Subcutaneous abdominal adipose tissue (tissue), 5 donors: ENCODE measurements at regions not wholly inside any gene's neighbourhood (a gene's known extent, or its start where the extent isn't known, plus 50 kb on each side); places are given as distances from the start of the nearest gene placed in this dataset.
"Not testable (repeated sequence)": the region's sequence is repeated elsewhere in the genome, so short reads cannot be mapped to it uniquely, and the experiment has no call there.

ENCODE experiments used
- H3K27ac ChIP-seq: one replicate; pipeline ENCODE4 v1.7.0; 2013; ENCODE audit warnings: low read depth, mild to moderate bottlenecking, inconsistent platforms, low read length, moderate library complexity
- H3K27me3 ChIP-seq, 5 donors: one replicate each; pipeline ENCODE4 v1.7.0; 2013; ENCODE audit warnings: low read length in 5 of 5, inconsistent platforms in 1 of 5; ENCODE audit not compliant: control insufficient read depth in 5 of 5, insufficient read depth in 4 of 5
- H3K36me3 ChIP-seq, 5 donors: one replicate each; pipeline ENCODE4 v1.7.0; 2013; ENCODE audit warnings: low read length in 5 of 5; ENCODE audit not compliant: control insufficient read depth in 5 of 5, insufficient read depth in 5 of 5
- H3K4me1 ChIP-seq, 5 donors: one replicate each; pipeline ENCODE4 v1.7.0; 2013; ENCODE audit warnings: low read length in 5 of 5, mild to moderate bottlenecking in 3 of 5, moderate library complexity in 1 of 5; ENCODE audit not compliant: control insufficient read depth in 5 of 5, insufficient read depth in 5 of 5
- H3K4me3 ChIP-seq, 5 donors: one replicate each; pipeline ENCODE4 v1.7.0; 2013; ENCODE audit warnings: low read length in 5 of 5, low read depth in 1 of 5
- H3K9ac ChIP-seq, 5 donors: one replicate each; pipeline ENCODE4 v1.7.0; 2013; ENCODE audit warnings: low read length in 5 of 5, mild to moderate bottlenecking in 4 of 5, moderate library complexity in 3 of 5
- H3K9me3 ChIP-seq, 5 donors: one replicate each; pipeline ENCODE4 v1.7.0; 2013; ENCODE audit warnings: low read length in 5 of 5; ENCODE audit not compliant: control insufficient read depth in 5 of 5
- donor health status: healthy.
- donor health status: healthy.
- donor health status: healthy.
- donor health status: healthy.
- donor health status: healthy.

GRCh38 chr16:26508946-26509345 lies 557.8 kb upstream of the C16orf82 start:
- not testable (repeated sequence) for H3K36me3 ChIP-seq, H3K9me3 ChIP-seq, H3K4me3 ChIP-seq, H3K27ac ChIP-seq, H3K4me1 ChIP-seq, H3K9ac ChIP-seq, H3K27me3 ChIP-seq

GRCh38 chr16:26510924-26511323 lies 555.8 kb upstream of the C16orf82 start:
- H3K4me3 ChIP-seq: no peak overlapping the region
- no peaks in the 10 kb centered on the region for H3K36me3 ChIP-seq
- H3K27ac ChIP-seq: no peak overlapping the region
- H3K9me3 ChIP-seq: no peaks in the 10 kb centered on the region
- H3K27me3 ChIP-seq: no peaks in the 10 kb centered on the region
- H3K4me1 ChIP-seq: no peaks in the 10 kb centered on the region
- H3K9ac ChIP-seq: no peak overlapping the region

GRCh38 chr16:26511463-26511862 lies 555.3 kb upstream of the C16orf82 start:
- no peaks in the 10 kb centered on the region for H3K4me1 ChIP-seq
- H3K27ac ChIP-seq: no peak overlapping the region

GRCh38 chr16:26521626-26522025 lies 545.1 kb upstream of the C16orf82 start:
- no peaks in the 10 kb centered on the region for H3K36me3 ChIP-seq
- H3K4me3 ChIP-seq: no peak overlapping the region
- H3K27ac ChIP-seq: no peak overlapping the region
- no peaks in the 10 kb centered on the region for H3K9me3 ChIP-seq
- no peaks in the 10 kb centered on the region for H3K4me1 ChIP-seq
- H3K9ac ChIP-seq: no peak overlapping the region
- peaks cover 0 to 5% (median 0%) of the 10 kb centered on the region in 5 donors for H3K27me3 ChIP-seq

More at GRCh38 chr16:26511463-26511862, 555.3 kb upstream of the C16orf82 start:
- Histone ChIP-seq H3K9me3 (no peaks in the 10 kb centered on the region), H3K4me3 (no peak overlapping the region), H3K27me3 (no peaks in the 10 kb centered on the region), H3K9ac (no peak overlapping the region), H3K36me3 (no peaks in the 10 kb centered on the region)

- H3K9me3 ChIP-seq: no peaks in the 10 kb centered on the region
- H3K9ac ChIP-seq: no peak overlapping the region
Measured at GRCh38 chr16:26524281-26524680, 542.4 kb upstream of the C16orf82 start.

GRCh38 chr16:26524846-26525245 lies 541.9 kb upstream of the C16orf82 start:
- Histone ChIP-seq H3K9me3 (no peaks in the 10 kb centered on the region), H3K36me3 (no peaks in the 10 kb centered on the region), H3K4me3 (no peak overlapping the region), H3K27ac (no peak overlapping the region), H3K27me3 (peaks cover 0 to 5% (median 0%) of the 10 kb centered on the region in 5 donors), H3K4me1 (no peaks in the 10 kb centered on the region), H3K9ac (no peak overlapping the region)

More at GRCh38 chr16:26524281-26524680, 542.4 kb upstream of the C16orf82 start:
- peaks cover 0 to 5% (median 0%) of the 10 kb centered on the region in 5 donors for H3K27me3 ChIP-seq
- H3K4me3 ChIP-seq: no peak overlapping the region
- no peaks in the 10 kb centered on the region for H3K4me1 ChIP-seq
- no peak overlapping the region for H3K27ac ChIP-seq
- H3K36me3 ChIP-seq: no peaks in the 10 kb centered on the region

GRCh38 chr16:26525856-26526255 lies 540.9 kb upstream of the C16orf82 start:
- Histone ChIP-seq H3K4me3 (no peak overlapping the region), H3K27ac (no peak overlapping the region), H3K9ac (no peak overlapping the region), H3K4me1 (no peaks in the 10 kb centered on the region), H3K36me3 (no peaks in the 10 kb centered on the region), H3K27me3 (peaks cover 0 to 5% (median 0%) of the 10 kb centered on the region in 5 donors), H3K9me3 (no peaks in the 10 kb centered on the region)

- no peak overlapping the region for H3K27ac ChIP-seq
- no peak overlapping the region for H3K4me3 ChIP-seq
- H3K9ac ChIP-seq: no peak overlapping the region
- peaks cover 0 to 5% (median 0%) of the 10 kb centered on the region in 5 donors for H3K27me3 ChIP-seq
- no peaks in the 10 kb centered on the region for H3K9me3 ChIP-seq
- H3K4me1 ChIP-seq: no peaks in the 10 kb centered on the region
- H3K36me3 ChIP-seq: no peaks in the 10 kb centered on the region
Measured at GRCh38 chr16:26526633-26527032, 540.1 kb upstream of the C16orf82 start.

GRCh38 chr16:26530584-26531289 lies 536.0 kb upstream of the C16orf82 start:
- Histone ChIP-seq H3K27ac (no peak overlapping the region), H3K4me1 (no peaks in the 10 kb centered on the region), H3K4me3 (no peak overlapping the region), H3K36me3 (no peaks in the 10 kb centered on the region), H3K9me3 (no peaks in the 10 kb centered on the region), H3K27me3 (no peaks in the 10 kb centered on the region), H3K9ac (no peak overlapping the region)

GRCh38 chr16:26531290-26531730 lies 535.4 kb upstream of the C16orf82 start:
- no peak overlapping the region for H3K4me3 ChIP-seq

More at GRCh38 chr16:26531290-26531730, 535.4 kb upstream of the C16orf82 start:
- H3K9me3 ChIP-seq: no peaks in the 10 kb centered on the region
- H3K36me3 ChIP-seq: no peaks in the 10 kb centered on the region
- H3K27ac ChIP-seq: no peak overlapping the region
- no peaks in the 10 kb centered on the region for H3K27me3 ChIP-seq
- no peaks in the 10 kb centered on the region for H3K4me1 ChIP-seq
- H3K9ac ChIP-seq: no peak overlapping the region
